Caco-2 (cell line): ENCODE measurements at regions not wholly inside any gene's neighbourhood (a gene's known extent, or its start where the extent isn't known, plus 50 kb on each side); places are given as distances from the start of the nearest gene placed in this dataset.
A peak's percentile ranks its signal among the peaks of the same experiment; 100 is the strongest.
"Not testable (repeated sequence)": the region's sequence is repeated elsewhere in the genome, so short reads cannot be mapped to it uniquely, and the experiment has no call there.

ENCODE experiments used
- BruUV-seq: library from RNA; stranded (reverse); fragments of 400-500 nt; replicated peaks from 2 replicates; lab custom pipeline; 2021; lab: Mats Ljungman, UMichigan
- CTCF ChIA-PET: fragments of 300-600 bp; sonication (Branson Sonifier 250); formaldehyde crosslinking; loops from one replicate; lab custom pipeline; 2022; ENCODE audit warnings: antibody characterized with exemption; lab: Charles Lee
- POLR2A ChIA-PET: fragments of 300-600 bp; sonication (Branson Sonifier 250); formaldehyde crosslinking; loops from one replicate; lab custom pipeline; 2022; ENCODE audit warnings: antibody characterized with exemption; lab: Charles Lee
- DNase-seq, 2 experiments: peaks; one replicate each; pipeline versions ENCODE4 v3.0.0 to v3.0.0-alpha.2; 2020 to 2022
- H3K27me3 ChIP-seq: replicated peaks from 2 replicates; pipeline ENCODE4 v1.6.0; 2011; ENCODE audit warnings: low read length; ENCODE audit not compliant: control insufficient read depth, insufficient read depth
- H3K36me3 ChIP-seq: 2 replicates; pipeline ENCODE4 v1.5.1; 2011; ENCODE audit warnings: low read length; ENCODE audit not compliant: control insufficient read depth, insufficient read depth
- H3K4me1 ChIP-seq: fragments of 250-450 bp; sonication (Bioruptor Pico); 2 replicates; pipeline ENCODE4 v1.5.1; 2020; ENCODE audit warnings: mild to moderate bottlenecking
- H3K4me3 ChIP-seq: 2 replicates; pipeline ENCODE4 v1.5.1; 2011; ENCODE audit warnings: low read depth, mild to moderate bottlenecking, control low read depth, low read length
- H3K9me3 ChIP-seq: fragments of 250-450 bp; sonication (Bioruptor Pico); 2 replicates; pipeline ENCODE4 v1.5.1; 2020; ENCODE audit warnings: mild to moderate bottlenecking, moderate library complexity
- H3K27ac Mint-ChIP-seq: one replicate; pipeline ENCODE4 v1.8.0; 2022; ENCODE audit warnings: mixed read lengths; ENCODE audit not compliant: unreplicated experiment
- H3K27me3 Mint-ChIP-seq: one replicate; pipeline ENCODE4 v1.8.0; 2022; ENCODE audit warnings: mixed read lengths; ENCODE audit not compliant: insufficient read depth, unreplicated experiment
- H3K36me3 Mint-ChIP-seq: one replicate; pipeline ENCODE4 v1.8.0; 2022; ENCODE audit warnings: mild to moderate bottlenecking, mixed read lengths; ENCODE audit not compliant: insufficient read depth, unreplicated experiment
- H3K4me1 Mint-ChIP-seq: one replicate; pipeline ENCODE4 v1.8.0; 2022; ENCODE audit warnings: low read depth, mixed read lengths; ENCODE audit not compliant: unreplicated experiment
- H3K4me3 Mint-ChIP-seq: one replicate; pipeline ENCODE4 v1.8.0; 2022; ENCODE audit warnings: mild to moderate bottlenecking, moderate library complexity, mixed read lengths; ENCODE audit not compliant: unreplicated experiment
- H3K9me3 Mint-ChIP-seq: one replicate; pipeline ENCODE4 v1.8.0; 2022; ENCODE audit warnings: mixed read lengths; ENCODE audit not compliant: unreplicated experiment
- CTCF ChIP-seq, 2 experiments: fragments of 200-600 bp in 1 of 2; IDR thresholded peaks; 1 replicate in 1 of 2; 2 replicates in 1 of 2; pipeline versions ENCODE4 v1.5.1 to v1.8.0; 2011 to 2022; ENCODE audit warnings: antibody characterized with exemption in 1 of 2, control low read depth in 1 of 2, inconsistent platforms in 1 of 2, low read depth in 1 of 2, low read length in 1 of 2, mild to moderate bottlenecking in 1 of 2, moderate library complexity in 1 of 2; ENCODE audit not compliant: insufficient read depth in 1 of 2, severe bottlenecking in 1 of 2, unreplicated experiment in 1 of 2
- intact Hi-C: fragments of 100-400 bp; cut with micrococcal nuclease; formaldehyde crosslinking; loops from one replicate; pipeline ENCODE4 v1.10.0; 2022; ENCODE audit not compliant: unreplicated experiment

DNA sequence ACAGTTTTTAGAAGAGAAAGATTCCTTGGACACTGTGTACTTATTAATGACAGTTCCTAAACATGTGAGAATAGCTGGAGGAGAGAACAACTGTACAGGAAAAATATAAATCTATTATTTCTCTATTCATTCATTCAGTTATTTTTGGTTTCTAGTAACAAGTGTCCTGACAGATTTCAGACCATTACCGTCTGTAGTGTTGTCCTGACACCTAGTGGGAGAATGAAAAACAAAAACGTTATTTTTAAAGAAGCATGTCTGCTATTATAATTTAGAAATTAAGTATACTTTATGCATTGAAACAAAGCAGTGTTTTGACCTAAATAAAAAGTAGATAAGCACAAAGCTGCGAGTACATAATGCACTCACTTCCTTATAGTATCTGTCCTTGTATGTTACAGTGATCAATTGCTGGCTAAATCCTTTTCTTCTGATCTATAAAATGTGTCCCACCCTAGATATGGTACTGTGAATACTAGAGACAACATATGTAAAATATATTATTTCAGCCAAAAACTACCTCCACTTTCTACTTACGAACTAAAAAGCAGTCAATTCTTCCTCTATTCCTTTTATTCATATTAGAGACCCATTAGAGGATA is 575.6 kb downstream of the ARL4A start:
- H3K9me3 ChIP-seq, result no peaks in the 10 kb centered on the region; the same call in 1 of the 2 replicates
- H3K4me3 ChIP-seq, result no peak overlapping the region
- no peaks in the 10 kb centered on the region for H3K9me3 Mint-ChIP-seq
- no peaks in the 10 kb centered on the region for H3K4me1 Mint-ChIP-seq
- ChIA-PET POLR2A (no interaction called here), CTCF (interaction anchor here (0.9 to 1.0 kb wide), 3 partner anchors 573 to 577 kb away, joined by 3 to 5 read pairs (median 3); partner anchors contain the start of gene ARL4A)
- no peaks in the 10 kb centered on the region for H3K36me3 ChIP-seq
- H3K36me3 Mint-ChIP-seq, result no peaks in the 10 kb centered on the region
- TF ChIP-seq CTCF (IDR thresholded peaks at IDR 0.05; ENCODE audit: insufficient read depth in 1 of 2, low read depth in 1 of 2, low read length in 1 of 2, severe bottlenecking in 1 of 2, unreplicated experiment in 1 of 2), result peak; percentile 43 to 54
- intact Hi-C loops, result loop anchor here (1.0 to 10.0 kb wide), 7 partner anchors 81 to 738 kb away; partner anchors contain the start of gene ARL4A
- no peaks in the 10 kb centered on the region for H3K27me3 ChIP-seq
- no peak overlapping the region for H3K27ac Mint-ChIP-seq
- DNase-seq, result peak in 1 of 2 experiments; percentile 40
- H3K27me3 Mint-ChIP-seq, result no peaks in the 10 kb centered on the region
- H3K4me1 ChIP-seq, result no peaks in the 10 kb centered on the region
- no peak overlapping the region for H3K4me3 Mint-ChIP-seq
- BruUV-seq, result no TSS peak

- Histone ChIP-seq H3K27me3 (no peaks in the 10 kb centered on the region), H3K9me3 (peaks cover 3% of the 10 kb centered on the region; the same call in 1 of the 2 replicates), H3K36me3 (no peaks in the 10 kb centered on the region), H3K4me3 (no peak overlapping the region), H3K4me1 (no peaks in the 10 kb centered on the region)
- ChIA-PET CTCF (no interaction called here), POLR2A (no interaction called here)
- Mint-ChIP-seq H3K27me3 (no peaks in the 10 kb centered on the region), H3K9me3 (no peaks in the 10 kb centered on the region), H3K27ac (no peak overlapping the region), H3K4me3 (no peak overlapping the region), H3K36me3 (no peaks in the 10 kb centered on the region), H3K4me1 (no peaks in the 10 kb centered on the region)
- no peak for DNase-seq
- intact Hi-C loops, result loop anchor here (10.0 kb wide), 1 partner anchor 250 kb away; no protein-coding TSS in a partner anchor
- no TSS peak for BruUV-seq
- TF ChIP-seq CTCF (IDR thresholded peaks at IDR 0.05; ENCODE audit: insufficient read depth in 1 of 2, low read depth in 1 of 2, low read length in 1 of 2, severe bottlenecking in 1 of 2, unreplicated experiment in 1 of 2), result no peak
Measured at GRCh38 chr7:13265271-13265670, 577.8 kb downstream of the ARL4A start.

DNA sequence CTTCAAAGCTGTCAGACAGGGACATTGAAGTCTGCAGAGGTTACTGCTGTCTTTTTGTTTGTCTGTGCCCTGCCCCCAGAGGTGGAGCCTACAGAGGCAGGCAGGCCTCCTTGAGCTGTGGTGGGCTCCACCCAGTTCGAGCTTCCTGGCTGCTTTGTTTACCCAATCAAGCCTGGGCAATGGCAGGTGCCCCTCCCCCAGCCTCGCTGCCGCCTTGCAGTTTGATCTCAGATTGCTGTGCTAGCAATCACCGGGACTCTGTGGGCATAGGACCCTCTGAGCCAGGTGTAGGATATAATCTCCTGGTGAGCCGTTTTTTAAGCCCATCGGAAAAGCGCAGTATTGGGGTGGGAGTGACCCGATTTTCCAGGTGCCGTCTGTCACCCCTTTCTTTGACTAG is 586.8 kb downstream of the ARL4A start:
- H3K9me3 Mint-ChIP-seq, result peaks cover 18% of the 10 kb centered on the region
- peaks cover 12% of the 10 kb centered on the region for H3K36me3 Mint-ChIP-seq
- BruUV-seq, H3K27me3 ChIP-seq, H3K4me1 ChIP-seq, H3K27me3 Mint-ChIP-seq, H3K9me3 ChIP-seq, H3K27ac Mint-ChIP-seq, DNase-seq, CTCF ChIA-PET, H3K4me1 Mint-ChIP-seq, intact Hi-C loops, H3K4me3 Mint-ChIP-seq, H3K4me3 ChIP-seq, H3K36me3 ChIP-seq, POLR2A ChIA-PET: not testable (repeated sequence)
